Right renal pelvis (tissue), 4 donors: ENCODE measurements at regions not wholly inside any gene's neighbourhood (a gene's known extent, or its start where the extent isn't known, plus 50 kb on each side); places are given as distances from the start of the nearest gene placed in this dataset.
A peak's percentile ranks its signal among the peaks of the same experiment; 100 is the strongest.
"Not testable (repeated sequence)": the region's sequence is repeated elsewhere in the genome, so short reads cannot be mapped to it uniquely, and the experiment has no call there.

Source experiments
- DNase-seq, 4 donors: peaks; one replicate each; pipeline ENCODE4 v3.0.0-alpha.2; 2013; ENCODE audit warnings: low read depth in 4 of 4, low spot score in 3 of 4, missing footprints in 1 of 4

DNA sequence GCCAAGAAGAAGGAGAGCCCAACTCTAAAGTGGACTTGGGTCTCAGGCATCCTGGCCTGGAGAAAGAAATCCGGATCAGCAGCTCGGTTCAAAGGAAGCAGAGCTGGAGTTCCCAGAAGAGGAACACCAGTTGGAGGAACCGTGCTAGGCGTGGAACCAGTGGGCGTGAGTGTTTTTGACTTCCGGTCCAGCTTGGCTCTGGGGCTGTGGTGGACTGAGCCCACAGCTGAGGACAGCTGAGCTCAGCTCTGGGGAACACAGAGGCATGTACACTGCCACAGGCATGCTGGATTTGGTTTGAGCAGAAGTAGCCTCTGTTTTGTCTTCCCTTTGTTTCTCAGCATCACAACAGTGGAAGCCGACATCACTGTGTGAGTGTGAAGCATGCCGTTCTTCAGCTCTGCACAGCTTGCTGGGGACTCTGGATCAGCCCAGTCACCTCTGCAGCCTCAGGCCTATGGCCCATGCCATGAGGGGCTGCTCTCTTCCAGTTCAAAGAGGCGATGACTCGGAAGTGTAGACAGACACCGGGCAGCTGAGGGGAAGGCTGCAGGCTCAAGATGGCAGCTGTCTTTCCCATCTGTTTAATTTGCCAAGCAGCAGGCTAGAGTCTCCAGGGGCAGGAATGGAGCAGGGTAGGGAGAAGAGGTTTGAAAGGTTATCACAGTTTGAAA, 185.8 kb upstream of the UBE3A start:
- DNase-seq, result no peak

DNA sequence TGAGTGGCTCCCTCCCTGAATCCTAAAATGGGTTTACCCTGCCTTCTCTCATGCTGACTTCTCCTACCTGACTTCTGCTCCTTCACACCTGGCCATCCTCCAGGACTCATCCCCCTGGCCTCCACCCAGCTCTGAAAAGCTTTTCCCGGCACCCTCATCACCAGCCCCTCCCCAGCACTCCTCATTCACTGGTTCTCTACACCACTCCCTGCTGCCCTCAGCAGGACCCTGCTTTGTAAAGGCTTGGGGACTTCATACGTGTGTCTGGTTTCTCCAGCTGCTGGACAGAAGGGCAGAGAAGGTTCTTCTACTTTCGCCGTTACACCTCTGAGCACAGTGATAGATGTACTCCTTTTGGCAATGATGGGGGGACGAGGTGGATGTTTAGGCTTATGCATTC, 184.9 kb upstream of the UBE3A start:
- DNase-seq, result no peak

DNA sequence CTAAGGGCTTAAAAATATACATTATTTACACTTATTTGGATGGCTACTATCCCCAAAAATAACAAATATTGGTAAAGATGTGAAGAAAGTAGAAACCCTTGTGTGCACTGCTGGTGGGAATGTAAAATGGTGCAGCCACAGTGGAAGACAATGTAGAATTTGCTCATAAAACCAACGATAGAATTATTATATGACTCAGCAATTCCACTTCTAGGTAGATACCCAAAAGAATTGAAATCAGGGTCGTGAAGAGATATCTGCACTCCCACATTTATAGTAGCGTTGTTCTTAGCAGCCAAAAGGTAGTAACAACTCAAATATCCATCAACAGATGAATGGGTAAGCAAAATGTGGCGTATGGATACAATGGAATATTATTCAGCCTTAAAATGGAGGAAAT, 181.6 kb upstream of the UBE3A start:
- no peak for DNase-seq

DNA sequence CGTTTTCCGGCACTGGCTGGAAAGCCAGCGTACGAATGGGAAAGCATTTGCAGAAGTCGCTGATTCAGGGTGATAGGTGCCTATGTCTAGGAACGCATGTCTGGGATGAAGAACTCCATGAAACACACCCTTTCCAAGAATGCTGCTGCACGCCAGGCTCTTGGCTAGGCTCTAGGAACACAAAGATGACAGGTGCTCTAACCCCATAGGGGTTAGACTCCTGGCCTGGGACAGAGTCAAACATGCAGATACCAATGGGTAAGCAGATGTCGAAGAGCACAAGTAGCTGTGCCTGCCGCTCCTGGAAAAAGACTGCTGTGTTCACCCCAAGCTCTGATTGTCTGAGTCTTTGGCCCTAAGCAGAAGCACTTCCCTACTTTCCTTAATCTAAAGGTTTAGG, 180.9 kb upstream of the UBE3A start:
- DNase-seq, result no peak

DNA sequence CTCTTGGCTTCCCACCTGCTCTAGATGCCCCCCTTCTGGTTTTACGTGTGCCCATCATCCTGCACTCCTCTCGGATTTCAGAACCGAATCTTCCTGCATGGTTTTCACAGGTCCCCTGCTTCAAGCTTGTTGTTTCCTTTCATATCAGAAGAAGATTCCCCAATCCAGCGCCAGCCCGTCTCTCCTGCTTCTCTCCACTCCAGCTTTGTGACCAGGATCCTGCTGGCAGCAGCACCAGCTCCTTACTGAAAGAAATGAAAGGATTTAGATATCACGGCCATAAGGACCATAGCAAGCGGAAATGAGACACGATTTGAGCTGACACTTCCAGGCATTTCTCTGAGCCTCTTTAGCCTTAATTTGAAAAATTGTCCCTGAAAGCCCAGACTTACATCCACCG, 180.3 kb upstream of the UBE3A start:
- no peak for DNase-seq

DNA sequence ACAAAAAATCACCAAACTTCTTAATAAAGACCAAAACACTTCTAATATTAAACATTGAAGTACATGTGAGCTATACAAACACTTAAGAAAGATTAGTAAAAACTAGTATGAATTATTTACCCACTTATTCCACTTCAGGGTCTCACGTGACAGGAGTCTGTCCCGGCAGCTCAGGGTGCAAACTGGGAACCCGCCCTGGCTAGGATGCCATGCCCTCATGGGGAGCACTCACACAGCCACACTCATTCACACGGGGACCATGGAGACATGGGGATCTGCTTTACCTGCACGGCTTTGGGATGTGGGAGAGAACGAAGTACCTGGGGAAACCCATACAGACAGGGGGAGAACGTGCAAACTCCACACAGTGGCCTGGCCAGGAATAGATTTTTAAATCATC, 179.3 kb upstream of the UBE3A start:
- no peak for DNase-seq

DNA sequence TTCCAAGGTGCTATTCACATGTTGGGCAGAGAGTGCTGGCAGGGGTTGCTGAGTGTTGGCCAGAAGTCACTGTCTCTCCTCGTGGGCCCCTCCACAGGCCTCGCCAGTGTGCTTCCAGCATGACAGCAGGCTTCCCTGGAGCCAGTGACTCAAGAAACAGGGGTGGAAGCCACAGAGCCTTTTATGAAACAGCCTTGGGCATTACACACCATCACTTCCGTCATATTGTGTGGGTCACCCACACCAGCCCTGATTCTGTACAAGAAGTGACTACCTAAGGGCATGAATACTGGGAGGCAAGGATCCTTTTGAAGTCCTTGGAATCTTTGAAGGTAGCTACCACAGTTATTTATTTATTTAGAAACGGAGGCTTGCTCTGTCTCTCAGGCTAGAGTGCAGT, 177.6 kb upstream of the UBE3A start:
- DNase-seq, result no peak

DNA sequence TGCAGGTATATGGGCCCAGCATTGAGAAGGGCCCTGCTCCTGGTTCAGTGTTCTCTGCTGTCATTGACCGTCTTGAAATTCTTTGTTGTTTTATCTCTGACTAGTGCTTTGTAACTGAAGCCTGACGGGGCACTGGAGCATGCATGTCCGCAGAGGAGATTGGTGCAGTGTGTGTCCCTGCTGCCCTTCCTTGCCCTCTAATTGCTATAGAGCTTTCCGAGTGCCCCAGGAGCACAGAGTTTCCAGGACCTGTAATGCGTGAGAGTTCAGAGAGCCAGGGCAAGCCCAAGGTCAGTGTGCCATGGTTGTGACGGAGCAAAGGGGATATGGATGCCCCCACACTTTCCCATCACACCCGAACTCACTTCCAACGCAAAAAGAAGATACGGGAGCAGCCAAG, 174.3 kb upstream of the UBE3A start:
- DNase-seq, result no peak

DNA sequence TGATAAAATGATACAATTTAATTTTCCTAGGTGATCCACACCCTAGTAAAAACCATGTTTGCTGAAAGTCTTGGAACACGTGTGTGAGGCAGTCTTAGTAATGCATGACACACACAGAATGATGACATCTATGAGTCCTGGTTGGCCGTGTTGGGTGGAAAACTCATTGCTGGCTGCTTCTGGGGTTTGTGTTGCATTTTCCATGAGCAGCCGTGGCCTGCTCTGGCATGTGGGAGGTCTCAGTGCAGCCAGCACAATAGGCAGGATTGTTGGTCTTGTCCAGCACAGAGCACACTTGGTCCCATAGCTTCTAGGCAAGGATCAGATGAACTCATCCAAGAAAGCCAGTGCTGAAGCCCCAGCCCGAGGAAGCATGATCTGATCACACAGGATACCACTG, 172.8 kb upstream of the UBE3A start:
- no peak for DNase-seq

DNA sequence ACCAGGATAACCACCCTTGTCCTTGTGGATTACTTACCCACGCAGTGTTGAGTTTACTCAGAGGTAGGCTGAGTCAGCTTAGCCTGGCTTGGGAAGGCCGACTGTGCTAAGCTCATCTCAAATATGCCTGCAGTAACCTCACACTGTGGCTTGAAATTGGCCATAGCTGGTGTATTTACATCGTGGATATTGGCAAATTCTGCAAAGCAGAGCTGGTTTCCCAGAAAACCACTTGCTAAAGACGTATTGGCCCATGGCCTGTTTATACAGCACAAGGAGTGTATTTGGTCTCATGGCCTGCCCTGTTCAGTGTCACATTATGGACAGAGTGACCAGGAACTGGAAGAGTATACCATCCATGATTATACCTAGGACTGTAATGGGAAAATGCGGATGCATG, 170.5 kb upstream of the UBE3A start:
- no peak for DNase-seq

DNA sequence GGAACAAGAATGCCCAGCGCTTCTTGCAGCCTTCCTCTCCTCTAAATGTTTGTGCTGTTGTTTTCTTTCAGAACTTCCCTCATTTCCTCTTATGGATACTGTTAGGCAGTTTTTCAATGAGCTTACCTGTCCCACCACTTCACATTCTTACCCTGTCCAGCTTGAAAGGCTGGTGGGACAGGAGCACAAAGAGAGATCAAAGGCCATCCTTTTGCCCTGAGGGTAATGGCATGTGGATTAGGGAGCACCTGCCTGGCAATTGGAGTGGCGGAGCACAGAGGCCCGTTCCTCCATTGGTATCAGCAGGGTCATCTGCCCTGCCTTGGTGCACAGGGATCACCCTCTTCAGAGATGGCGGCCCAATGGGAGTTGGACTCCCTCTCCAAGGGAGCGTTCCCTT, 170.1 kb upstream of the UBE3A start:
- DNase-seq, result no peak

DNA sequence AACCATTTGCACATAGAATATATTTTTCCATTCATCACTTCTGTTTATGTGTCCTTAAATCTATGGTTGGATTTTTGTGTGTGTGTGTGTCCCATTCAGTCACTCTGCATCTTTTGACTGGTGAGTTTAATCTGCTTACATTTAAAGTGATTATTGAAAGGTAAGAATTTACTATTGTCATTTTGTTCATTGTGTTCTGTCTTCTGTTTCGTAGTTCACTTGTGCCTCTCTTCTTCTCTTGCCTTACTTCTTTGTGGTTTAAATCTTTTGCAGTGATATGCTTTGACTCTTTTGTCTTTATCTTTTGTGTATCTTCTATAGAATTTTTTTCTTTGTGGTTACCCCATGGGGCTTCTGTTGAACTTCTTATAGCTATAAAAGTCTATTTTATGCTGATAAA, 166.3 kb upstream of the UBE3A start:
- no peak for DNase-seq

DNA sequence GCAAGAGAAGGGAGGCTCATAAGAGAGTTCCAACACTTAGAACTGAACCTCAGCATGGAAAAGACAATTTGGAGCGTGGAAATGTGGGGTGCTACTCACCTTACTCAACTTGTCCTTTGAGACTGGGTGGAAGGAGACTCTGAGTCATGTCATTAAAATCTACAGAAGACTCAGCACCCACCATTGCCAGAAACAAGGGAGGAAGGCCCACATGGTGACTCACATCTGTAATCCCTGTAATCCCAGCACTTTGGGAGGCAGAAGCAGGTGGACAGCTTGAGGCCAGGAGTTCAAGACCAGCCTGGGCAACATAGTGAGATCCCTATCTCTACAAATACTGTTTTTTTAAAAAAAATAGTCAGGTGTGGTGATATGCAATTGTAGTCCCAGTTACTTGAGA, 161.9 kb upstream of the UBE3A start:
- no peak for DNase-seq

DNA sequence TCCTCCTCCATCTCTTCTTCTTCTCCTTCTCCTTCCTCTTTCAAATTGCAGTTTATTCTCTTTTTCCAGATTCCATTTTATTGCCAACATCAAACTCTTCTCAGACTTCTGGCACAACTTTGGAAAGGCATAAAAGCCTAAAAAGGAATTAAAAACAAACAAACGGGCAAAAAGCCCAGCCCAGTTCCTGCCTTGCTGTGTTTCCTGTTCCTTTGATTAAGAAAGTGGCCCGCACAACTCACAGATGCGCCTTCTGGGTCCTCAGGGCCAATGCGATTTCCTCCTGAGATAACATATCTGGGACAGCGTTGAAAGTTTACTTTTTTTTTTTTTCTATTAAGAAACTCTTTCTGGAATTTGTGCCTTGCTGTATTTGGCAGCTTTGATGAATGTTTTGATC, 158.7 kb upstream of the UBE3A start:
- DNase-seq, result peak in 1 of 4 donors; percentile 10

DNA sequence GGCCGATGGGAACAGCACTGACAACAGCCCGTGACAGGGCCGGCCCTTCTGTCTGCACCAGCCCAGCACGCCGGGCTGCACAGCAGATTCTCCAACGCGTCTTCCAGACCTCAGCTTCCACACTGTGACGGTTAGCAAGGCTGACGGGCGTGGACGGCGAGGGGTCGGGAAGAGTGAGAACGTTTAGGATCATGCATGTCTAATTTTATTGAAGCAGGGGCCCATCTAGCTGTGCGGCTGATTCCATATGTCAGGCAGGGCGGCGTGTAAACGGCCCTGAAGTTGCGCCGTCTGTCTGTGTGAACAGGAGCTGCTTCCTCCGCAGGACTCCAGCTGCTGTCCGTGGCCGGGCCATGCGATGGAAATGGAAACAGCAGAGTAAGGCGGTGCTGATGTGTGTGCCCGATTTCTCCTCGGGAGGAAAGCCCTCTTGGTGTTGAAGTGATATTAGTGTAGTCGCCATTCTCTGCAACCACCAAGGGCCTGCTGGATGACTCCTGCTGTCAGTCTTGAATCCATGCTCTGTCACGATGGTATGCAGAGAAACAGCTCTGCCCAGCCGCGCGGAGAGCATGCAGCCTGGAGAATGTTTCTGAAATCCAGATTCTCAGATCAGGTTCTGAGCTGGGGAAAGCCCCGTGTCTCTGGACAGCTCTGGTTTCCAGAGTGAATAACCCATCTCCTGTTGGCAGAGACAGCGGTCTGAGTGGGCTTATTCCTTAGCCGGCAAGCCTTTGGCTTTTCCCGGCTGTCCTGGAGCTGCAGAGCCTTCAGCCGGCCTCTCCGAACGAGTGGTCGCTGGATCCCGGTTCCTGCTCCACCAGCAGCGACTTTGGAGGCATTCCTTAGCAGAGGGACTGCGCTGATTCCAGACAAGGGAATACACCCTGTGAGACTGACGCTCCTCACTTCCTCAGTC, 158.1 kb upstream of the UBE3A start:
- no peak for DNase-seq

DNA sequence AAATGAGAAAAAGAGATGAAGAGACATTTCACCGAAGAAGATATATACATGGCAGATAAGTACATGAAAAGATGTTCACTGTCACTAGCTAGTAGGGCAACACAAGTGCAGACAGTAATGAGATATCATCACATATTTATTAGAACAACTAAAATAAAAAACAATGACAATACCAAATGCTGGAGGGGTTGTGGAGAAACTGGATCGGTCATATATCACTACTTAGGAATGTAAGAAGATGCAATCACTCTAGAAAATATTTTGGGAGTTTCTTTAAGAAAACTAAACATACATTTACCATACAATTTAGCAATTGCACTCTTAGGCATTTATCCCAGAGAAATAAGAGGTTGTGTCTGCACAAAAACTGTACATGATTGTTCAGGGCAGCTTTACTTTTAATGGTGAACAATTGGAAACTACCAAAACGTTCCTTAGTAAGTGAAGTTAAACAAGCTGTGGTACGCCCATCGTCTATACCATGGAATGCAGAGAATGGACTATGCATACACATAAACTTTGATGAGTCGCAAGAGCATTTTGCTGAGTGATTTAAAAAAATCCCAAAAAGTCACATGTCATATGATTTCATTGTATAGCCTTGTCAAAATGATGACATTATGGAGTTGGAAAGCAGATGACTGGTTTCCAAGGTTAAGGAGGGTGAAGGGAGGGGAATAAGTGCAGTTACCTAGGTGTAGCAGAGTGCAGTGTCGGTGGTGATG, 149.0 kb upstream of the UBE3A start:
- DNase-seq, result no peak

DNA sequence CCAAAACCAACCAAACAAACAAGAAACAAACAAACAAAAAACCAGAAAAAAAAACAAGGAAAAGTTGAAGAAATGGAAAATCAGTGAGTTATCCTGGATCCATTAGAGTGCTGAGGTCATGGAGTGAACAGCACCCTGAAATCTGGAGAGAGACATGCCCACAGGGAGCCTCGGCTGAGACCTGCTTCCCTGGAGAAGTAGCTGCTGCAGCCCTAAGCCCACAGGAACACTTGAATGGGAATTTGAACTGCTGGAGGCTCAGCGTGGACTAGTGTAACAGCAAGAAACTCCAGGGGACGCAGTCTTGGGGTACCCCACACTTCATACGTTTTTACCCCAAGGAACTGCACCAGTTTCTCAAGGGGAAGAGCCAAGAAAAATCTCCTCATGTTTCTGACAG, 144.1 kb upstream of the UBE3A start:
- no peak for DNase-seq

DNA sequence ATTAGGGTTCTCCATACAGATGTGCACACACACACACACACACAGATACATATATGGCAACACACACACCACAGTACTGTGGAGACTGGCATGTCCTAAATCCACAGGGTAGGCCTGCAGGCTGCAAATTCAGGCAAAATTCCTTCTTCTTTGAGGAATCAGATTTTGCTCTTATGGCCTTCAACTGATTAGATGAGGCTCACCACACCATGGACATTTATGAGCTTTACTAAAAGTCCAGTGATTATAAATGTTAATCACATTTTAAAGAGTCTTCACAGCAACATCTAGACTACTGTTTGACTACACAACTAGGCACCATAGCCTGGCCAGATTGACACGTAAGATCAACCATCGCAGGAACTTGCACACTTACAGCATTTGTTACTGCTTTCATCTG, 140.3 kb upstream of the UBE3A start:
- DNase-seq, result no peak

DNA sequence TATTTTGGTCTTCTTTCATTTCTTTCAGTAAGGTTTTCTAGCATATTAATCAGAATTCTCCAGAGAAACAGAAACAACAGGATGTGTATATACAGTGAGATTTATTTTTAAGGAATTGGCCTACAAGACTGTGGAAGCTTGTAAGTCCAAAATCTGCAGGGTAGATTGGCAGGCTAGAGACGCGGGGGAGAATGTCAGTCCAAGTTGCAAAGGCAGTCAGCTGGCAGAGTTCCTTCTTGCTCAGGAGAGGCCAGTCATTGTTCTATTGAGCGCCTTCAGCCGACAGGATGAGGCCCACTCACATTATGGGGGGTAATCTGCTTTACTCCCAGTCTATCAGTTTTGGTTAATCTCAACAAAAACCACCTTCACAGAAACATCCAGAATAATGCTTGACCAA, 133.4 kb upstream of the UBE3A start:
- no peak for DNase-seq

DNA sequence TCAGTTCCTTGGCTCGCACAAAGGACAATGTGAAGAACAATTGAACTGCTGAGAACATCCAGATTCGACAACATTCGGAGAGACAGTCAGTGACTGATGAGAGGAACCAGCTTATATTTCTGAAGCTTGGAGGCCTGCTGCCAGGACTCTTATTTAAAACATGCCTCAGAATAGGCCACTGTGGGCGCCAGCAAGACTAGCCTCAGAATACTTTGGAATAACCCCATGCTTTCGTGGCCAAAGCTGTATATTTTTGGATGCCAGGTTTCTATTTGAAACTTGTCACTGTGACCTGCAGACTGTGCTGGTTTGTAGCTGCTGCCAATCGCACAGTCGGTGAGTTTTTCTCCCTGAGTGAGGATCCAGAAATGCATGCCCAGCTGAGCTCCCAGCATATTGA, 129.9 kb upstream of the UBE3A start:
- no peak for DNase-seq

DNA sequence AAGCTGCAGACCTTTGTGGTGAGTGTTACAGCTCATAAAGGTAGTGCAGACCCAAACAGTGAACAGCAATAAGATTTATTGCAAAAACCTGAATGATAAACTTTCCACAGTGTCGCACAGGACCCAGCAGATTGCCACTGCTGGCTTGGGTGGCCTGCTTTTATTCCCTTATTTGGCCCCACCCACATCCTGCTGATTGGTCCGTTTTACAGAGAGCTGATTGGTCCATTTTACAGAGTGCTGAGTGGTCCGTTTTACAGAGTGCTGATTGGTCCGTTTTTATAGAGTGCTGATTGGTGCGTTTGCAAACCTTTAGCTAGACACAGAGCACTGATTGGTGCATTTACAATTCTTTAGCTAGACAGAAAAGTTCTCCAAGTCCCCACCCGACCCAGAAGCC, 127.7 kb upstream of the UBE3A start:
- DNase-seq, result not testable (repeated sequence)
